Stimulated activated effector memory CD8-positive, alpha-beta T cell treated with anti-CD3 and anti-CD28 coated beads, Interleukin-12 subunit alpha, Interleukin-12 subunit beta, amount 100 ng/mL, for 72 hours (primary cell): ENCODE measurements at regions not wholly inside any gene's neighbourhood (a gene's known extent, or its start where the extent isn't known, plus 50 kb on each side); places are given as distances from the start of the nearest gene placed in this dataset.
A peak's percentile ranks its signal among the peaks of the same experiment; 100 is the strongest.

Experiments used
- ATAC-seq: fragments of 150-1000 bp; cut with Tn5 transposase; 2 replicates; pipeline ENCODE4 v1.10.0; 2021
- DNase-seq, 2 donors: peaks; one replicate each; pipeline ENCODE4 v3.0.0; 2021 to 2022; ENCODE audit warnings: low spot score in 2 of 2
- H3K27ac Mint-ChIP-seq: one replicate; pipeline ENCODE4 v1.8.0; 2022; ENCODE audit warnings: mild to moderate bottlenecking, mixed read lengths
- H3K36me3 Mint-ChIP-seq: one replicate; pipeline ENCODE4 v1.8.0; 2022; ENCODE audit warnings: mild to moderate bottlenecking, mixed read lengths
- H3K4me1 Mint-ChIP-seq: one replicate; pipeline ENCODE4 v1.8.0; 2022; ENCODE audit warnings: mixed read lengths
- H3K4me3 Mint-ChIP-seq: one replicate; pipeline ENCODE4 v1.8.0; 2022; ENCODE audit warnings: mild to moderate bottlenecking, mixed read lengths
- H3K9me3 Mint-ChIP-seq: one replicate; pipeline ENCODE4 v1.8.0; 2022; ENCODE audit warnings: mixed read lengths

DNA sequence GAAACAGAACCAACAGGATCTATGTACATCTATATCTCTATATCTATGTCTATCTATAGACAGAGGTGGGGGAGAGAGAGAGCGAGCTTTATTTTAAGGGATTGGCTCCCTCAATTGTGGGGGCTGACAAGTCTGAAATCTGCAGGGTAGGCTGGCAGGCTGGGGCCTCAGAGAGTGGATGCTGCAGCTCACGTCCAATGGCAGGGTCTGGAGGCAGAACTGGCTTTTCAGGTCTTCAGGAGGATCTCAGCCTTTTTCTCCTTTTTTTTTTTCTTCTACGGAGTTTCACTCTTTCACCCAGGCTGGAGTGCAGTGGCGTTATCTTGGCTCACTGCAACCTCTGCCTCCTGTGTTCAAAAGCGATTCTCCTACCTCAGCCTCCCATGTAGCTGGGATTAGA is 77.2 kb downstream of the ARL4C start:
- Mint-ChIP-seq H3K4me1 (peaks cover 38% of the 10 kb centered on the region), H3K9me3 (peaks cover 7% of the 10 kb centered on the region), H3K36me3 (no peaks in the 10 kb centered on the region), H3K4me3 (no peak overlapping the region), H3K27ac (peak overlapping the region; percentile 30)
- no peak for ATAC-seq
- no peak for DNase-seq

DNA sequence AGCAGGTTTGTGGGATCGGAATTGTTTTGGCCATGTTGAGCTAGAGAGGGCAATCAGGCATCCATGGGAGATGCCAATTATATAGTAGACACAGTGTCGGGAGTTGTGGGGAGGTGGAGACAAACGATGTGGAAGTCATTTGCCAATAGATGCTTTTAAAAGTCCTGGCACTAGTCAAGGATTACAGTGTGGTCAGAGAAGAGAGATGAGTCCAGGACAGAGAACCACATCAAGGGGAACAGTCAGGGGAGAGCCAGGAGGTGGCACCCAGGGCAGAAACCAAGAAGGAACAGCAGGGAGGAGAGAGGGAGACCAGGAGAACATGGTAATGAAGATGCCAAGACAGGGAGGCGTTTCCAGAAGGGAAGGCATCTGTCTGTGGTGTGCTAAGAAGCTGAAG is 81.2 kb downstream of the ARL4C start:
- H3K4me1 Mint-ChIP-seq: peaks cover 22% of the 10 kb centered on the region
- H3K36me3 Mint-ChIP-seq: no peaks in the 10 kb centered on the region
- peaks cover 7% of the 10 kb centered on the region for H3K9me3 Mint-ChIP-seq
- no peak for DNase-seq
- peak overlapping the region; percentile 1 for H3K27ac Mint-ChIP-seq
- ATAC-seq: no peak
- H3K4me3 Mint-ChIP-seq: no peak overlapping the region

DNA sequence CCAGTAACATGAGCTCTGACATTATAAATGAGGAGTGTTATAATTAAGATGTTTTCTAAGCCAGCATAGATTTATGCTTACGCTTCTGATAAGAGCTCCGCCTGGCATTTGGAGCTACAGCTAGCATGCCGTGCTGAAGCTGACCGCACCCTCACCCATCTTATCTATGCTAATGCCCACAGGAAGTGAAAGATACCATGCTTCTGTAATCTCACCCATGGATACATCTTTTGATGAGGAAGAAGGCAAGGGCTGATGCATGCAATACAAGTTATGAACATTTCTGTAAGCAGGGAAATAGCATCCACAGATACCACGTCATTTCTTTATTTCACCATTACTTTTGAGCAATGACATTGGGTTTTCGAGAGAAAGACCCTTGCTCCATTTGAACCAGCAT is 82.3 kb downstream of the ARL4C start:
- no peak for DNase-seq
- ATAC-seq: no peak
- H3K4me3 Mint-ChIP-seq: no peak overlapping the region
- H3K27ac Mint-ChIP-seq: peak overlapping the region; percentile 1
- H3K36me3 Mint-ChIP-seq: no peaks in the 10 kb centered on the region
- H3K9me3 Mint-ChIP-seq: peaks cover 7% of the 10 kb centered on the region
- H3K4me1 Mint-ChIP-seq: peaks cover 24% of the 10 kb centered on the region

DNA sequence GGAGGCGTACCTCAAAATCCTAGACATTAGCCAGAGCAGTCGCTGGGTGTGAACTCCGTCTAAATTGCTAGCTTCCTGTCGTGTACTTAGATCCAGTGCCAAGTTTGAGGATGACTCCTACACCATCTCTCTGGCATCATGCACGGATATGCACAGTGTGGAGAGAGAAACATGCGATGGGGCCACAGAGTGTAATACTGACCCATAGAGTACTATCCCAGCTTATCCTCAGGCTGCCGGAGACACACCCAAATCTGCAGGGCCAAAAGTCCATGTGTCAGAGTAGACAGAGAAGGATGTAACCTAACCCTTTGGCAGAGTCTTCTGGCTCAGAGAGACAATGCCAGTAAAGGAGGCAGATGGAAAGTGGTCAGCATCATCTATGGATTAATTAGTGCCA is 84.2 kb downstream of the ARL4C start:
- DNase-seq (no peak), ATAC-seq (no peak)
- Mint-ChIP-seq H3K9me3 (no peaks in the 10 kb centered on the region), H3K4me1 (peaks cover 24% of the 10 kb centered on the region), H3K36me3 (no peaks in the 10 kb centered on the region), H3K27ac (no peak overlapping the region), H3K4me3 (no peak overlapping the region)

DNA sequence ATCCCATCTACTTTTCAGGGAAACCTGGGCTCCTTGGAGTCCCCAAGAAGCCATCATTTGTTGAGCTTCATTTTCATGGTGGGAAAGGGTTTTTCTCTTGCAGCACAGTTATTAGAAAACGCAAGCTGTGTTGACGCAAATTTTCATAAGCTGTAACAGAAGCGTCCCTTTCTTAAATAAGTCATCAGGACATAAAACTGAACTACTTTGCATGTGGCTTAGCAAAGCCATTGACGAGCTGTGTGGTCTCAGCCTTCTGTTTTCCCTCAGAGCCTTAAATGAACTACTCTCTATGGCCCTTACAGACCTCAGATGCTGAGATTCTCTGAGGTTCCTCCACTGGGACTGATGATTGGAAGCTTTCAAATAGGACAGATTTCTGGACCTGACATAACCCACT is 85.1 kb downstream of the ARL4C start:
- Mint-ChIP-seq H3K27ac (no peak overlapping the region), H3K9me3 (no peaks in the 10 kb centered on the region), H3K4me3 (no peak overlapping the region), H3K36me3 (no peaks in the 10 kb centered on the region), H3K4me1 (peaks cover 24% of the 10 kb centered on the region)
- ATAC-seq: no peak
- no peak for DNase-seq

DNA sequence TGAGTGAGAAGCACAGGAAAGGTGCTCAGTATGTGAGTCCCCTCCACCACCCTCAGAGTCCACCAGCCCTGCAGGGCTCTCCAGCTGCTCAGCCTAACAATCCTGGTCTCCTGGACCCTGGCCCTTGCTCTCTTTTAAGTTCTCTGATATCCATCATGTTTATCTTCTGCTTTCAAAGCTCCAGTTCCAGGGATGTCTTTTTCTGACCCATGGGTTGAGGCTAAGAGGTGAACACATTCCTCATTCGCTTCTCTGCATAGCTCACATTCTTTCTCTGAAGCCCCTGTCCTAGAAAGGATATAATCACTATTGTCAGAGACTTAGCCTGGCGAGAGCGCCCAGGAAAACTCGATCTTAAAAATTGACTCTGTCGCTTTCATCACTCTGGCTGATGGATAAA is 86.4 kb downstream of the ARL4C start:
- DNase-seq (no peak), ATAC-seq (no peak)
- H3K9me3 Mint-ChIP-seq: no peaks in the 10 kb centered on the region
- H3K4me3 Mint-ChIP-seq: no peak overlapping the region
- peaks cover 23% of the 10 kb centered on the region for H3K4me1 Mint-ChIP-seq
- no peaks in the 10 kb centered on the region for H3K36me3 Mint-ChIP-seq
- no peak overlapping the region for H3K27ac Mint-ChIP-seq

DNA sequence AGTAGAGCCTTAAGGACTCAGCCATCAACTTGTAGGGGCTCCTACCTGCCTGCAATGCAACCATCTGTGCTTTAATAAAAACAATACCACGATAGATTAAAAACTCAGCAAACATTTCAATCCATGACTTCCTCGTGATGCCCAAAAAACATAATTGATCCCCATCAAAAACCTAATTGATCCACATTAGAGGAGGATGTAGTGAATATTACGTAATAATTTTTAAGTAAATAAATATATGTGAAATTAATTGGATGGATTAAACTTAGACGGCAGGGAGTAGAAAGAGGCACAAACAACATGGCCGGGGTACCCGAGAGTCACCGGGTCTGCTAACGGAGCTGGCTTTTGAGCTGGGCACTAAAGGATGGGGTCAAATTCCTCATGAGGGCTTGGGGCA is 87.3 kb downstream of the ARL4C start:
- Mint-ChIP-seq H3K4me1 (peaks cover 22% of the 10 kb centered on the region), H3K27ac (no peak overlapping the region), H3K36me3 (no peaks in the 10 kb centered on the region), H3K4me3 (no peak overlapping the region), H3K9me3 (no peaks in the 10 kb centered on the region)
- ATAC-seq: no peak
- no peak for DNase-seq

DNA sequence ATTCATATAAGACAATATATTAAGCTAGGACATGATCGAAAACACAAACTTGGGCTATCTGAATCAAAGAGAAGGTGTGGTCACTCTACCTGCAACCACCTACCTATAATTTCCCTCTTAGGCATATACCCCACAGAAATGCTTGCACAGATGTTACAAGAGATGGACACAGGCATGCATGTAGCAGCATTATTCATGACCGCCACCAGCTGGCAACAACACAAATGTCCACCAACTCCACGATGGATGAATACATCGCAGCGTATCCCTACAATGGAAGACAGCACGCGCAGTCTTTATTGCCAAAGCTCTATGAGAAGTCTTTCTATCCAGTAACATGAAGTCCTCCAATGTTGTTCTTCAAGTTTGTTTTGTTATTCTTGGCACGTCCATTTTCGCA is 90.8 kb downstream of the ARL4C start:
- Mint-ChIP-seq H3K4me1 (peaks cover 46% of the 10 kb centered on the region), H3K27ac (no peak overlapping the region), H3K4me3 (no peak overlapping the region), H3K9me3 (no peaks in the 10 kb centered on the region), H3K36me3 (no peaks in the 10 kb centered on the region)
- ATAC-seq (no peak), DNase-seq (no peak)

DNA sequence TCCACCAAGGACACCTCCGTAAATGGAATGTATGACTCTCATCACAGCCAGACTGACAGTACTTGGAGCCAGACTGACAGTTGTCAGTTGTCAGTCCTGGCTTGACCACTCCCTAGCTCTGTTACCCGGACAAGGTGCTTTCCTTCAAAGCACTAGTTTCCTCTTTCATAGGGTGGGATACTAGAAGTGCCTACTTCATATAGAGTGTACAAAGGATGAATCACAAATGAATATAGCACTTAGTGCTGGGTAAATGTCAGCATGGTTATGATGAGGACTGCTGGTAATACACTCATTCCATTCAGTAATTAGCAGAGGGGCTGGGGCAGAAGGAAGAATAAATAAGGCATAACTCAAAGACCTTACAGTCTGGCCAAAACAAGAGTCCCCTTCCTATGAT is 91.4 kb downstream of the ARL4C start:
- Mint-ChIP-seq H3K4me1 (peaks cover 50% of the 10 kb centered on the region), H3K36me3 (no peaks in the 10 kb centered on the region)

DNA sequence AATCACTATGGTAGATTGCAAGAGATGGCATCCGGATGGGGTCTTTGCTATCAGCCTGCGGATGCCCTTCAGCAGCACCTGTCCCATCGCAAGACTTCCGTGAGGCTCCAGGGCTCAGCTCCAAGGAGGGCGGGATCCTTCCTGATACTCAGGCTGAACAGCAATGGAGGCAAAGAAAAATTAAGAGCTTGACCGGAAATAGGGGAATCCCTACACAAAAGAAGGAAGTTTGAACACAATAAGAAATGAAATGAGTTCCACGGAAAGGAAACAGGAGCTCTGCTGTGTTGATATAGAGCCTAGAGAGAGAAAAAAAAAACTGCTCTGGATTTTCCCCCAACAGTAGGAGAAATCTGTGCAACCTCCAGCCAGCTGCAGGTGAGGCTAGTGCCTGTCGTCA is 91.9 kb downstream of the ARL4C start:
- Mint-ChIP-seq H3K36me3 (no peaks in the 10 kb centered on the region), H3K27ac (peak overlapping the region; percentile 41), H3K4me1 (peaks cover 48% of the 10 kb centered on the region), H3K9me3 (no peaks in the 10 kb centered on the region), H3K4me3 (no peak overlapping the region)
- ATAC-seq: no peak
- no peak for DNase-seq

More for the DNA sequence above, 91.4 kb downstream of the ARL4C start:
- no peaks in the 10 kb centered on the region for H3K9me3 Mint-ChIP-seq
- DNase-seq (no peak), ATAC-seq (peak; percentile 53)
- H3K27ac Mint-ChIP-seq: peak overlapping the region; percentile 41
- H3K4me3 Mint-ChIP-seq: no peak overlapping the region

DNA sequence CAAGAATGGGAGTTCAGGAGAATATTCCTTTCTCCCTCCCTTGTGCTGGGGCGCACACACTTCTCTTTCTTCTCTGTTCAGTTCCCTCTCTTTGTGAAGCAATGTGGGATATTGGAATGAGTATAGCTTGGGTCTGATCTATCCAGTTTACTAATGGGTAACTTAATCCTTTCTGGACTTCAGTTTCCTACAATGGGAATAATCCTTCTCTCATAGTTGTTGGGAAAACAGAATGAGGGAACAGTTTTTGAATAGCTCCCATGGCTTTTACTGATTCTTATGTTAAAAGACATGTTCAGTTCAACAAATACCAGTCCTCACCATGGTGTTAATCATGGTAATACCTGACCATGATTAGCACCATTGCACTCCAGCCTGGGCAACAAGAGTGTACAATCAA is 93.1 kb downstream of the ARL4C start:
- Mint-ChIP-seq H3K4me3 (no peak overlapping the region), H3K4me1 (peaks cover 58% of the 10 kb centered on the region), H3K36me3 (no peaks in the 10 kb centered on the region), H3K9me3 (no peaks in the 10 kb centered on the region), H3K27ac (no peak overlapping the region)
- ATAC-seq: no peak
- DNase-seq: no peak

DNA sequence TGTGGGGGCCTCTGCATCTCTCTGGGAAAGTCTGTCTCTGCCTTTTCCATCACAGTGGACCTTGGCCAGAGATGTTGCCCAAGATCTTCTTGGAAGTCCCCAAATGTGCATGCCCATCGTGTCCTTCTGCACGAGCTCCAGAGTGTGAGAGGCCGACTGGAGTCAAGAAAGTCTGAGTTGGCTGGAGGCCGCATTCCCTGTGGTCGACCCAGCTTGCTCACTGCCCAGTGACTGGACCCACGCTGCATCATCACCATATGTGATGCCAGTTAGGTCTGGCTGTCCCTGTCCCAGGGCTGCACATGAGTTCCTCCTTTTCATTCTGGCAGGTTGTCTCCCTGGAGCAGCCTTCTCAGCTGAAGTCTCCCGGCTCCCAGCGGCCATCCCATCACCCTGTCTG is 93.8 kb downstream of the ARL4C start:
- no peak overlapping the region for H3K27ac Mint-ChIP-seq
- no peak overlapping the region for H3K4me3 Mint-ChIP-seq
- no peaks in the 10 kb centered on the region for H3K9me3 Mint-ChIP-seq
- H3K36me3 Mint-ChIP-seq: no peaks in the 10 kb centered on the region
- DNase-seq (no peak), ATAC-seq (no peak)
- H3K4me1 Mint-ChIP-seq: peaks cover 63% of the 10 kb centered on the region

DNA sequence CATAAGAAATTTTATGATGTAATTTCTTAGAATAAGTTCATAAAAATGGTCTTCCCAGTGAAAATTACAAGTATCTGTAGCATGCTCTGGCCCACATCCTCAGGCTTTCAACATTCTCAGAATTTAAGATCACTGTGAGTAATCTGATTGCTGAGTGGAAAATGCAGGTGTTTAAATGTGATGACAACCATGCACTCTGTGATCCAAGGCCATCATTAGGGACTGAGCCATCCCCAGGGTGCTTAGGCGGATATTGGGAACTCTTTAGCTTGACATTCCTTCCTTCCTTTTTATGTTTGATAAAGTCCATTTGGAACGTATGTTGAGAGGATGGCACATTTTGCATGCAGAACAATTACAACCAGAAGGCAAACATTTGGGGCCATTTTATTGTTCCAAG is 95.5 kb downstream of the ARL4C start:
- DNase-seq: no peak
- no peaks in the 10 kb centered on the region for H3K9me3 Mint-ChIP-seq
- peaks cover 63% of the 10 kb centered on the region for H3K4me1 Mint-ChIP-seq
- no peaks in the 10 kb centered on the region for H3K36me3 Mint-ChIP-seq
- peak overlapping the region; percentile 17 for H3K4me3 Mint-ChIP-seq
- peak overlapping the region; percentile 64 for H3K27ac Mint-ChIP-seq
- ATAC-seq: peak; percentile 85

DNA sequence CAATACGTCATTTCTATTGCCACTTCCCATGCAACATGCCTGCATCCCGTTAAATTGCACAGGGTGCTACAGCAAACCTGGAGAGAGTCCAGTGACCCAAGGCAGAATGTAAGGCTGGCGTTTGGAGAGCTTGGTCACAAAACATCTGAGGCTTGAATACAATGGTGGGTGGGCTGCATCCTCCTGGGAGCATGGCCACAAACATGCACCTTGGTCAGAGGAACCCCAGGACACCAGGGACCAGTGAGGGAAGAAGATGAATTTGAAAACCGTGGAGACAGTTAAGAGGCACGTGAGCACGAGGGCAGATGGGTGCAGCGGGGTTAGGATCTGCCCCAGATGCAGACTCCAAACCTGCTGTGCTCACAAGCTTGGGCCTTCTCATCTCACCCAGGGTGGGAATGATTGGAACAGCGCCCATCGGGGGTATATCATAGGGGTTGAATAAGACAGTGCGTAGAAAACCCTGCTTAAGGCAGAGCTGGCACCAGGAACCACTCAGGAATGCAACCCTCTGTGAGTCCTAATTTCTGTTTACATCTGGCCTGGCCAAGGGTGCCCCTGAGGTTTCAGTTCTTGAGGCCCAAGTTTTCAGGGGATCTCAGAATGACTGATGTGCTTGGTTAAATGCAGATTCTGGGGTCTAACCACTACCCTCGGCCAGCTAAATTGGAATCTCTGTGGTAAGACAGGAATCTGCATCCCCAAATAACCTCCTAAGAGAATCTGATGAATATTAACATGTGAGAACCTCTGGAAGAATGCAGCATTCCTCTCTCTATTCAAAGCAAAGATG is 97.2 kb downstream of the ARL4C start:
- Mint-ChIP-seq H3K4me1 (peaks cover 59% of the 10 kb centered on the region), H3K27ac (no peak overlapping the region), H3K4me3 (no peak overlapping the region), H3K36me3 (no peaks in the 10 kb centered on the region), H3K9me3 (no peaks in the 10 kb centered on the region)
- DNase-seq: peak in 1 of 2 donors; percentile 61
- ATAC-seq: peak; percentile 75

DNA sequence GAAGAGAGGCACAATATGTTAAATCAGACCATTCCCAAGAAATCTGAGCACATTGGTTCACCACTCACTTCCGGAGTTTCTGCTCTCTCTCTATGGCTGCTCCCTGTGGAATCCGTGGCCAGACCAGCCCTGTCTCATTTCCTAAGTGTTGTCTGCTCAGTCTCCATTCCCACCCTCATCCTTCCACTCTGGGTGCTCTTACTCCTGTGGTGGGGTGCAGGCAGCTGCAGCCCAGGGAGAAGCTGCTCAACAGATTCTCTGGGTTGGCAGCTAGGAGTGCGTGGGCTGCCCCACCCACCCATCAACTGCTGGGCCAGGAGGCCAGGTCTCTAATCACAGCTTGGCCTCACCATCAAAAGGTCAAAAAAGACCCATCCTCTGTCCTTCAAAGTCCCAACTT is 98.3 kb downstream of the ARL4C start:
- peaks cover 66% of the 10 kb centered on the region for H3K4me1 Mint-ChIP-seq
- no peaks in the 10 kb centered on the region for H3K9me3 Mint-ChIP-seq
- H3K27ac Mint-ChIP-seq: no peak overlapping the region
- H3K4me3 Mint-ChIP-seq: no peak overlapping the region
- no peaks in the 10 kb centered on the region for H3K36me3 Mint-ChIP-seq
- ATAC-seq (no peak), DNase-seq (no peak)

DNA sequence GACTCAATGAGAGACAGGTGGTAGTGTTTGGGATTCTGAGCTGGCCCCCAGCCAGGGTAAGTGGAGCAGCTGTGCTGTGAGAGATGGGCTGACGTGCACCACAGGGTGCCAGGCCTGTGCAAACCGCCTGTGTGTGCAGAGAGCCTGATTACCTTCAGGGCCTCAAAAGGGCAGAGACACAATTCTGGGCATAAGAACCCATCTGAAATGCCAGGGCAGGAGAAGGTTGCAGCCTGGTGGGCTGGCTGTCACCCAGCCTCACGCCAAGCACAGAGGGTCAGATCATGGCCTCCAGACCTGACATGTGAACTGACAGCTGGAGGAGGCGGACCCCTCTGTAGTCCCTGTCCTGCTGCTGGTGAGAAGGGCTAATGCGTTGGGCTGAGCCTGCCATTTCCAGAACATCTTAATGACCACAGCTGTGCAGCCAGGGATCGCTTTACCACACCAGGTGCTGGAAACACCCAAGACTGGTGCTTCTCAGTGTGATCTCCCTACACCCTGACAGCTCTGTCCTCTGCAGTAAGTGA is 100.9 kb downstream of the ARL4C start:
- Mint-ChIP-seq H3K27ac (no peak overlapping the region), H3K36me3 (no peaks in the 10 kb centered on the region), H3K4me3 (no peak overlapping the region), H3K4me1 (peaks cover 61% of the 10 kb centered on the region), H3K9me3 (no peaks in the 10 kb centered on the region)
- no peak for DNase-seq
- no peak for ATAC-seq
